ENCODE measurements at regions not wholly inside any gene's neighbourhood (a gene's known extent, or its start where the extent isn't known, plus 50 kb on each side); places are given as distances from the start of the nearest gene placed in this dataset.

DNA sequence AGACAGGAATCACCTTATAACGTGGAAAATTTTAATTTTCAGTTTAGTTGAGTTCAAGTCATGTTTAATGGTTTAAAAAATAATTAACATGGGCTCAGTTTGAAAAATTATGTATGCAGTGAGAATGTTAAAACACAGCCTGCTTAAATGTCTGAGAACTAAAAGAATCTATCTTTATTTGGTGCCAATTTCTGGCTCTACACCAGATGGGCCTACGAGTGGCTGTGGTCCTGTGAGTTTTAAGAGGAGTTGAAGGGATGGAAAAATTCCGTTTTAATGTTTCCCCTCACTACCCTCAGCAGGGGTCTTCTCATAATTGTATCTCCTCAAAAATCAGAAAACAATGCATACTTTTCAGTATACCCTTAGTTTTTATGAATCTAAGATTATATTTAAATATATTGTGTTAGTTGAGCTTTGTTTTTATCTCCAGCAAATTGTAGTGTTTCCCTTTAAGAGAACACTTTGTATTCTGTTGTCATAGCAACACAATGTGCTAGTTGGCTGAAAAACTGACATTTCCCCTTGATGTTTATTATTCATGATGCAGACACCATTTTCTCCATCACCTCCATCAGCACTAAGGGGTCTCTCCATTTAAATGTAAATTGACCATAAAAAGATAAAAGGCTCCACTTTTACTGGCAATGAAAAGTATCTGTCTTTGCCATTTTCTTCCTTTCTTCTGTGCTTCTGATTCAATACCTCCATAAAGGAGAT lies 393.5 kb upstream of the GRIA3 start:
- no peak for TF ChIP-seq POLR2AphosphoS5 (IDR thresholded peaks at IDR 0.05; ENCODE audit: low read depth, low read length)
- no peak for TF ChIP-seq TCF7L2 (IDR thresholded peaks at IDR 0.05; ENCODE audit: low read depth, low read length)
- TF ChIP-seq SIN3A (IDR thresholded peaks at IDR 0.05; ENCODE audit: borderline replicate concordance, insufficient read depth, low read depth, low read length), result no peak
- TF ChIP-seq, protein P1, sequence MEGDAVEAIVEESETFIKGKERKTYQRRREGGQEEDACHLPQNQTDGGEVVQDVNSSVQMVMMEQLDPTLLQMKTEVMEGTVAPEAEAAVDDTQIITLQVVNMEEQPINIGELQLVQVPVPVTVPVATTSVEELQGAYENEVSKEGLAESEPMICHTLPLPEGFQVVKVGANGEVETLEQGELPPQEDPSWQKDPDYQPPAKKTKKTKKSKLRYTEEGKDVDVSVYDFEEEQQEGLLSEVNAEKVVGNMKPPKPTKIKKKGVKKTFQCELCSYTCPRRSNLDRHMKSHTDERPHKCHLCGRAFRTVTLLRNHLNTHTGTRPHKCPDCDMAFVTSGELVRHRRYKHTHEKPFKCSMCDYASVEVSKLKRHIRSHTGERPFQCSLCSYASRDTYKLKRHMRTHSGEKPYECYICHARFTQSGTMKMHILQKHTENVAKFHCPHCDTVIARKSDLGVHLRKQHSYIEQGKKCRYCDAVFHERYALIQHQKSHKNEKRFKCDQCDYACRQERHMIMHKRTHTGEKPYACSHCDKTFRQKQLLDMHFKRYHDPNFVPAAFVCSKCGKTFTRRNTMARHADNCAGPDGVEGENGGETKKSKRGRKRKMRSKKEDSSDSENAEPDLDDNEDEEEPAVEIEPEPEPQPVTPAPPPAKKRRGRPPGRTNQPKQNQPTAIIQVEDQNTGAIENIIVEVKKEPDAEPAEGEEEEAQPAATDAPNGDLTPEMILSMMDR (IDR thresholded peaks at IDR 0.05), result no peak
- TF ChIP-seq, protein P2, sequence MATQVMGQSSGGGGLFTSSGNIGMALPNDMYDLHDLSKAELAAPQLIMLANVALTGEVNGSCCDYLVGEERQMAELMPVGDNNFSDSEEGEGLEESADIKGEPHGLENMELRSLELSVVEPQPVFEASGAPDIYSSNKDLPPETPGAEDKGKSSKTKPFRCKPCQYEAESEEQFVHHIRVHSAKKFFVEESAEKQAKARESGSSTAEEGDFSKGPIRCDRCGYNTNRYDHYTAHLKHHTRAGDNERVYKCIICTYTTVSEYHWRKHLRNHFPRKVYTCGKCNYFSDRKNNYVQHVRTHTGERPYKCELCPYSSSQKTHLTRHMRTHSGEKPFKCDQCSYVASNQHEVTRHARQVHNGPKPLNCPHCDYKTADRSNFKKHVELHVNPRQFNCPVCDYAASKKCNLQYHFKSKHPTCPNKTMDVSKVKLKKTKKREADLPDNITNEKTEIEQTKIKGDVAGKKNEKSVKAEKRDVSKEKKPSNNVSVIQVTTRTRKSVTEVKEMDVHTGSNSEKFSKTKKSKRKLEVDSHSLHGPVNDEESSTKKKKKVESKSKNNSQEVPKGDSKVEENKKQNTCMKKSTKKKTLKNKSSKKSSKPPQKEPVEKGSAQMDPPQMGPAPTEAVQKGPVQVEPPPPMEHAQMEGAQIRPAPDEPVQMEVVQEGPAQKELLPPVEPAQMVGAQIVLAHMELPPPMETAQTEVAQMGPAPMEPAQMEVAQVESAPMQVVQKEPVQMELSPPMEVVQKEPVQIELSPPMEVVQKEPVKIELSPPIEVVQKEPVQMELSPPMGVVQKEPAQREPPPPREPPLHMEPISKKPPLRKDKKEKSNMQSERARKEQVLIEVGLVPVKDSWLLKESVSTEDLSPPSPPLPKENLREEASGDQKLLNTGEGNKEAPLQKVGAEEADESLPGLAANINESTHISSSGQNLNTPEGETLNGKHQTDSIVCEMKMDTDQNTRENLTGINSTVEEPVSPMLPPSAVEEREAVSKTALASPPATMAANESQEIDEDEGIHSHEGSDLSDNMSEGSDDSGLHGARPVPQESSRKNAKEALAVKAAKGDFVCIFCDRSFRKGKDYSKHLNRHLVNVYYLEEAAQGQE (IDR thresholded peaks at IDR 0.05; ENCODE audit: insufficient read depth in 1 of 2, low read depth in 2 of 2, low read length in 1 of 2), result no peak
- no TSS peak for BruUV-seq (replicated peaks)
- POLR2A ChIA-PET, result no interaction called here
- ATAC-seq, result no peak
- CTCF ChIA-PET, result no interaction called here
- H3K4me3 ChIP-seq (ENCODE audit: low read depth in 2 of 2, low read length in 2 of 2), result no peak overlapping the region
- no peak overlapping the region for H3K27ac ChIP-seq (ENCODE audit: low read length)
- H3K27me3 ChIP-seq (ENCODE audit: control insufficient read depth, insufficient read depth, low read length), result no peaks in the 10 kb centered on the region
- DNase-seq (ENCODE audit: low read depth, low spot score), result no peak
- no peaks in the 10 kb centered on the region for H3K9me3 ChIP-seq (ENCODE audit: control insufficient read depth, insufficient read depth, low read depth, low read length)
- in situ Hi-C loops (cut with HindIII; ENCODE audit: low pct_unique_long_range_greater_than_20kb, low sequenced_read_pairs), result no loop called here
- H3K36me3 ChIP-seq (ENCODE audit: control insufficient read depth, insufficient read depth, low read length), result no peaks in the 10 kb centered on the region
- intact Hi-C loops (cut with micrococcal nuclease; ENCODE audit: unreplicated experiment), result no loop called here
- H3K4me1 ChIP-seq (ENCODE audit: control insufficient read depth, insufficient read depth, low read length), result no peaks in the 10 kb centered on the region

- H3K4me3 ChIP-seq (ENCODE audit: low read depth in 2 of 2, low read length in 2 of 2), result no peak overlapping the region
- TF ChIP-seq SIN3A (IDR thresholded peaks at IDR 0.05; ENCODE audit: borderline replicate concordance, insufficient read depth, low read depth, low read length), result no peak
- TF ChIP-seq POLR2AphosphoS5 (IDR thresholded peaks at IDR 0.05; ENCODE audit: low read depth, low read length), result no peak
- H3K36me3 ChIP-seq (ENCODE audit: control insufficient read depth, insufficient read depth, low read length), result no peaks in the 10 kb centered on the region
- H3K4me1 ChIP-seq (ENCODE audit: control insufficient read depth, insufficient read depth, low read length), result no peaks in the 10 kb centered on the region
- H3K27ac ChIP-seq (ENCODE audit: low read length), result no peak overlapping the region
- in situ Hi-C loops (cut with HindIII; ENCODE audit: low pct_unique_long_range_greater_than_20kb, low sequenced_read_pairs), result no loop called here
- ChIA-PET CTCF (no interaction called here), POLR2A (no interaction called here)
- ATAC-seq (no peak), DNase-seq (ENCODE audit: low read depth, low spot score) (no peak)
- H3K9me3 ChIP-seq (ENCODE audit: control insufficient read depth, insufficient read depth, low read depth, low read length), result no peaks in the 10 kb centered on the region
- no TSS peak for BruUV-seq (replicated peaks)
- H3K27me3 ChIP-seq (ENCODE audit: control insufficient read depth, insufficient read depth, low read length), result no peaks in the 10 kb centered on the region
- intact Hi-C loops (cut with micrococcal nuclease; ENCODE audit: unreplicated experiment), result no loop called here
Observed at GRCh38 chrX:122813876-122814275, 370.2 kb upstream of the GRIA3 start.

DNA sequence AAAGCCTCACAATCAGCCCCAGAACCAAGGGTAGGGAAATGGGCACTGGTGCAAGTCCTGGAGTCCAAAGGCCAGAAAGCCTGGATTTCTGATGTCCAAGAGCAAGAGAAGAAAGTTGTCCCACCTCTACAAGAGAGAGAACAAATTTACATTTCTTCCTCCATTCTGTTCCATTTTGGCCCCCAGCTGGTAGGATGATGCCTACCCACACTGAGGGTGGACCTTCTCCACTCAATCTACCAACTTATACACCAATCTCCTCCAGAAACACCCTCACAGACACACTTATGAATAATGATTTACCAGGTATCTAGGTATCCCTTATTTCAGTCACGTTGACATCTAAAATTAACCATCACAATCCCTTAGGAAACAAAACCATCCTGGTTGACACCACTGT lies 367.8 kb upstream of the GRIA3 start:
- CTCF ChIA-PET, result no interaction called here
- Histone ChIP-seq H3K4me3 (ENCODE audit: low read depth in 2 of 2, low read length in 2 of 2) (no peak overlapping the region), H3K4me1 (ENCODE audit: control insufficient read depth, insufficient read depth, low read length) (no peaks in the 10 kb centered on the region), H3K27ac (ENCODE audit: low read length) (no peak overlapping the region), H3K36me3 (ENCODE audit: control insufficient read depth, insufficient read depth, low read length) (no peaks in the 10 kb centered on the region), H3K9me3 (ENCODE audit: control insufficient read depth, insufficient read depth, low read depth, low read length) (no peaks in the 10 kb centered on the region), H3K27me3 (ENCODE audit: control insufficient read depth, insufficient read depth, low read length) (no peaks in the 10 kb centered on the region)
- in situ Hi-C loops (cut with HindIII; ENCODE audit: low pct_unique_long_range_greater_than_20kb, low sequenced_read_pairs) (no loop called here), intact Hi-C loops (cut with micrococcal nuclease; ENCODE audit: unreplicated experiment) (no loop called here)
- ATAC-seq (no peak), DNase-seq (ENCODE audit: low read depth, low spot score) (no peak)
- no TSS peak for BruUV-seq (replicated peaks)
- POLR2A ChIA-PET, result no interaction called here
- TF ChIP-seq, protein P1 (IDR thresholded peaks at IDR 0.05), result no peak
- TF ChIP-seq SIN3A (IDR thresholded peaks at IDR 0.05; ENCODE audit: borderline replicate concordance, insufficient read depth, low read depth, low read length) (no peak), POLR2AphosphoS5 (IDR thresholded peaks at IDR 0.05; ENCODE audit: low read depth, low read length) (no peak), TCF7L2 (IDR thresholded peaks at IDR 0.05; ENCODE audit: low read depth, low read length) (no peak)
- TF ChIP-seq, protein P2 (IDR thresholded peaks at IDR 0.05; ENCODE audit: insufficient read depth in 1 of 2, low read depth in 2 of 2, low read length in 1 of 2), result no peak

All from Panc1 (cell line).